Amniotic epithelial cell (primary cell): ENCODE measurements at regions not wholly inside any gene's neighbourhood (a gene's known extent, or its start where the extent isn't known, plus 50 kb on each side); places are given as distances from the start of the nearest gene placed in this dataset.
"Not testable (repeated sequence)": the region's sequence is repeated elsewhere in the genome, so short reads cannot be mapped to it uniquely, and the experiment has no call there.

Experiments used
- DNase-seq: peaks from one replicate; pipeline ENCODE4 v3.0.0-alpha.2; 2010; ENCODE audit warnings: low read depth

DNA sequence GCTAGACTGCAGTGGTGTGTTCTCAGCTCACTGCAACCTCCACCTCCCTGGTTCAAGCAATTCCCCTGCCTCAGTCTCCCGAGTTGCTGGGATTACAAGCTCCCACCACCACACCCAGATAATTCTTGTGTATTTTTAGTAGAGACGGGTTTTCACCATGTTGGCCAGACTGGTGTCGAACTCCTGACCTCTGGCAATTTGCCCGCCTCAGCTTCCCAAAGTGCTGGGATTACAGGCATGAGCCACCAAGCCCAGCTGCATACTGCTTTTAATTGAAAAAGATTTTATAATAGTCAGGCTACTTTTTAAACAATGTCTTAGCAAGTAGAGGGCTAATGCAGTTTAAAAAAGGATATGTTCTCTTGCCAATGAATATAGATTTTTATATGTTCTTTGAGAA, 668.9 kb downstream of the SLC6A15 start:
- DNase-seq, result no peak

DNA sequence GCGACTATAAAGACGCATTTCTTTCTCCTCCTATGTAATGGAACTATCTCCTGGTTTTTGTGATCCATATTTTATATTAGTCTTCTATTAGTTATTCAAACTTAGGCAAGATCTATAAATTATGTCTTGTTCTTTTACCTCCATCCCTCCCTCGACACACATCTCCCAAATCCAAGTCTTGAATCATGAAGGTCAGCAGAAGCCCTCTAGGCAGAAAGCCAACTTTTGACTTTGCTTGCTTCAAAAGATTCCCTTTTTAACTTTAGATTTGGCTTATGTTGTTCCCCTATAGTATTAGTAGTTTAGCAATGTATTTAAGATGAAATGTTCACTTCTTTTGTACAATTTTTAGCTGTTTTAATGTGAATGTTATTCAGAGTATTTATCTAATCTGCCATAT, 689.8 kb downstream of the SLC6A15 start:
- DNase-seq, result no peak

DNA sequence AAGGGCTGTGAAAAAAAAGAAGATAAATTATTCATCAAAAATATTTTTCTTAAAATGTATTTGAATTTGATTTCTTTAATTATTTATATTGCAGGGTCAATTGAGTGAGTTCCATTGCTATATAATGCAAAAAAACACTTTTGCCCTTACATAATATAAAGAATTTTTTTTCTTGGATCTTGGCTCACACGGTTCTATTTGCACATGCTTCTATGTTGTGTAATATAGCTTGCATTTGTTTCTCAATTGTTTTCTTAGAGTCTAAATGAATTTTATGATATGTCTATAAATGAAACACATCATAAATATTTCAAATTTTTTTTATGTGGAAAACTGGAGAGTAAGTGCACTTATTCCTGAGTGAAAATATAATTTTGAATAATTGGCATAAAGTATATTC, 694.2 kb downstream of the SLC6A15 start:
- DNase-seq, result no peak

DNA sequence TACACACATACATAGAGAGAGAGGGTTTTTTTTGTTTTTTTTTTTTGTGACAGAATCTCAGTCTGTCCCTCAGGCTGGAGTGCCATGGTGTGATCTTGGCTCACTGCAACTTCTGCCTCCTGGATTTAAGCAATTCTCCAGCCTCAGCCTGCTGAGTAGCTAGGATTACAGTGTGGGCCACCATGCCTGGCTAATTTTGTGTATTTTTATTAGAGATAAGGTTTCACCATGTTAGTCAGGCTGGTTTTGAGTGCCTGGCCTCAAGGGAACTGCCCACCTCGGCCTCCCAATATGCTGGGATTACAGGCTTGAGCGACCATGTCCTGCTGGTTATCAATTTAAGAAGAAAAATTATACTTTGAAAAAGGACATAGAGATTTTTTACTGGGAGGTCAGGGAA, 710.6 kb downstream of the SLC6A15 start:
- no peak for DNase-seq

DNA sequence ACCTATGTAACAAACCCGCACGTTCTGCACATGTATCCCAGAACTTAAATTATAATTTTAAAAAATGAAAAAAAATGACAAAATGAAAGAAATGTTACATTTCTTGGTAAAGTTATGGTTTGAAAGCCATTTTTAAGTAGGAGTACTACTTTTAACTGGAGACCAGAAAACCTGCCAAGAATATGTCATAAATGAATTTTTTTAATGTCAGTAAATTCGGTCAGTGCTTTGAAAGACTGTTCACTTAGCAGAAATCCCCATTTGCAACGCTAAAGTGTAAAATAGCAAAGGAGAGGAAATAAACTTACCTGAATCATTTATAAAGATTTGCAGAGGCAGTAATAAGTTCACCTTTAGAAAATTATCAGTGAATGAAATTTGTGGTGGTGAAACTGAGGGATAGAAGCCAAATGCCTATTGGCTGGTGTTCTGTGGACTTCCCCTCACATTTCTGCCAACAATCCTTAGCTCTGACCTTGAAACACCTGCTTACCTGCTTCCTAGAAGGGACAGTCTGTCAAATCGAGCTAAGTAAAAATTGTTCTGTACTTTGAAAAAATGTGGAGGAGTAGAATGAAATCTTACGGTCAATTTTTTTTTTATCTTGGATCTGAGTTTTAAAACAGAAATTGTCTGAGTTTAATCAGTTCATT, 714.2 kb downstream of the SLC6A15 start:
- DNase-seq, result no peak

DNA sequence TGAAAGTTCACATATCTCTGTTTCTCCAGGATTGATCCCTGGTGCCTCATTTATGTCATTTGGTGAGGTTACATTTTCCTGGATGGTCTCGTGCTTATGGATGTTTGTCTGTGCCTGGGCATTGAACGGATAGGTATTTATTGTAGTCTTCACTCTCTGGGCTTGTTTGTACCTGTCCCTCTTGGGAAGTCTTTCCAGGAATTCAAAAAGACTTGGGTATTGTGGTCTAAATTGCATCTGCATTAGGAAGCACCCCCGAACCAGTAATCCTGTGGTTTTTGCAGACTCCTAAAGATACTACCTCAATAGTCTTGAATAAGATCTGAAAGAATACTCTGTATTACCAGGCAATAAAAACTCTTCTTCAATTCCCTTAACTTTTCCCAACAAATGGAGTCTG, 720.8 kb downstream of the SLC6A15 start:
- DNase-seq, result no peak

DNA sequence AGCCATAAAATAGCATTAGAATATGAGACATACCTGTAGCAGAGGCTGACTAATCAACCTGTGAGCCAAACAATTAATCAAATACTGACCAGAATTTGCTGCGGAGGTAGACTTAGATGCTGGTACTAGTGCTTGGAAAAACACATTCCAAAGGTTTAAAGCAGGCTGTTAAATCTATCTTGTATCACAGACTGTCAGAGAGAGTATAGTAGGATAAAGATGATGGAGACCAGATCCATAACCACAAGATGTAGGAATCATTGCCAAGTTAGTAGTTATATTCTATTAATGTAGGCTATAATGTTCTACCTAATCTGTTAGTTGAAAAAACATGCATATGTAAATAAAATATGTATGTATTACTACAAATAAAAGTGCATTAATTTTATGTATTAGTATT, 726.2 kb downstream of the SLC6A15 start:
- peak; percentile 60 for DNase-seq

DNA sequence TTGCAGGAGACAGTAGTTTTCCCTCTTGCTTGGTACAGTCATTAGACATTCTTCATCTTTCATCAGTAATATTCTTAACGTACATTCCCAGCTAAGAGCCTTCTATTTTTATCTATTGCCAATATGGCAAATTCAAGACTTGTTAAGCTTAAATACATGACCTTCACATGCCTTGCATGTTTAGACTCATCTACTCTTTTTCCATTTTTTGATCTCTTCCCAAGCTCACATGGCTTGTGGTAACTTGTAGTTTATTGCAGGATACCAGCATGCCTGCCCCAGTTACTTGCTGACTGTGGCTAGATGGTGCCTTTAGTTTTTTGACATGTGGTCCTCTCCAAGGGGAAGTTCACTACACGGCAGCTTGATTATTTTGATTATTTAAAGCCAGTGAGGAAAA, 729.0 kb downstream of the SLC6A15 start:
- no peak for DNase-seq

DNA sequence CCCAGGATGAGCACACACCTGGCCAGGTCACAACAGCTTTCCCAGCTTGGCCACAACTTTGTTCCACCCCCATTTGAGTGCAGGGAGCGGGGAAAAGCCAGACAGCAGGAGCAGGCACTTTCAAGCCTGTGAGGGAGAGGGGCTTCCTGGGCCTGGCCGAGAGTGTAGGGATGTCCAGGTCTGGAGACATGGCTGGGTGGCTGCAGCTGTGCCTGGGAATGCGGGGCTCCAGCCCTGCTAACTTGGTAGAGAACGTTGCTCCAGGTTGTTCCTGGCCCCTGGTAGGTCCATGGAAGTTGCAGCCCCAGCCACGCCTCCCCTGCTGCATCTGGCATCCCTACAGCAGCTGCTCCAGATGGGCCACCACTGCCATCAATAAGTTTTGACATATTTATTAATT, 738.5 kb downstream of the SLC6A15 start:
- DNase-seq, result no peak

DNA sequence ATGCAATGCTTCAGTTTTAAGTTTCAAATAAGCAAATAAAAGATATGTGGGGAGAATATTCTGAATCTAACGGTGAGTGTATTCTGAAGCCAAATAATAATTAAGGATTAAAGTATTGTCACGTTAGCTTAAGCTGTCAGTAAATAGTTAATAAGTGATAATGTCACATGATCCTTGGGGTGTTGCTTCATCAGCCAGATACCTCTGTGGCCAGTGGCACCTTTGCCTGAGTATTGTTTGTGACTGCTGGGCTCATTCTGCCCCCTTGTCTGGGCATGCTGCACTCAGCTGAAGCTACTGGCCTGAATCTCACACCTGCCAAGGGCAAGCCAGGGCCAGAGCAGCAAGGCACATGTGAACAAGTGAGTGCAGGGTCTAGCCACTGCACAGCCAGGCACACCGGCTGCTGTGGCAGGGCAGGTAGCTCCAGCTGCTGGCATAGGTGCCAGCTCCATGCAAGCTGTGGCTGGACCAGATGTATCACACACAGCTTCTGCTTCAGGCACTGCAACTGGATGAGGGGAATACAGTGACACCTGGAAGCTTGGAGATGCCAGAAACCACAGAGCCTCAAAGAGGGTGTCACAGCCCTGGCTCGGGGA, 739.7 kb downstream of the SLC6A15 start:
- no peak for DNase-seq

DNA sequence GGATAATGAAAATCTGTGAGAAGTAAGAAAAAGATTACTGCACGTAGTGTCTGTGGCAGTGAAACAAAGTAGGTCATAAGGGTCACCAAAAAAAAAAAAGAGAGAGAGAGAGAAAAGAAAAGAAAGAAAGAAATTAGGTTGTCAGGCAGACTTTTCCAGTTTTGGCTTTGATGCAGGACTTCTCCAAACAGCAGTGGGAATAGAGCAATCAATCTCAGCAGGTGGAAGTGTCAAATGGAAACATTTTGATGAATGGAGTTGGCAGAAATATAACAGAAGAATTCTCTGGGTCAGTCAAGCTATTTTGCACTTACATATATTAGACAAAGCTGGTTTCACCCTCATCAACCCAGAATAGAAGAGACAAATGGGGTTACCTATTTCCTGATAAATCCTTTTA, 745.8 kb downstream of the SLC6A15 start:
- DNase-seq, result no peak

DNA sequence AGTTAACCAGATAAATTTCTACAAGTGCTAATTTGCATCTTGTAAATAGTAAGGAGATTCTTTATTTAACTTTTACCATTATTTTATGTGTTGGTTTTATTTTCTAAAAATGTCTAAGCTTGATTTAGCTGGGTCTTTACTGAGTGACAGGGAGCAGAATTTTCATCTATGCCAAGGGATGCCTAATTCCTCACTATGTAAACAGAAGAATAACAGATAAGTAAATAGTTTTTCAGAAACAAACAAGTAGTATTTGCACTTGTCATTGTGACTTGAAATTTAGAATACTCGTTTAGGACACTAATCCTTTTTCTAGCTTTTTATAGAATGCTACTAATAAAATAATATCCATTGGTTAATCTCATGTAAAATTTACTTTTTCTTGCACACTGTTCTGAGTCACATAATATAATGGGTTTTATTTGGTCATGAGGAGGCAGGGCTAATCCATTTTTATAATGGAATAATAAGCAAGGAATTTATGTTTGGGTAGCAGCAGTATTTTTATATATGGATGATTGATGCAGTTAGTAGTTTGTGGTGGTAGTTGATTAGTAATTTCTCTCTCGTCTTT, 746.5 kb downstream of the SLC6A15 start:
- no peak for DNase-seq

DNA sequence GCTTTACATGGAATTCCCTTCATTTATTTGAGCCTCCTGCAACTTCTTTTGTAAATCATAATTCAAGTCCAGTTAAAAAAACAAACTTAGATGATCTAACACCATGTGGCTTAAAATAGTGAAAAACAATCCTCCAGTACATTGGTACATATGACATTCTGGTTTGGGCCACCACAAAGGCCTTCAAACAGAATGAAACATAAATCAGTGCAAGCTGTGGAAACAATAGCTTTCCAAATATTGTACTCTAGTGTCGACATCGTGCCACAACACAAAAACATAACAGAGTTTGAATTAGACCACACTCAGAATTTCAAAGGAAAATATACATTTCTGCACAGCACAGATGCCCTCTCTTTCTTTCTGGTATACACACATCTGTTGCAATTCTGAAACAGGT, 751.3 kb downstream of the SLC6A15 start:
- DNase-seq, result no peak

DNA sequence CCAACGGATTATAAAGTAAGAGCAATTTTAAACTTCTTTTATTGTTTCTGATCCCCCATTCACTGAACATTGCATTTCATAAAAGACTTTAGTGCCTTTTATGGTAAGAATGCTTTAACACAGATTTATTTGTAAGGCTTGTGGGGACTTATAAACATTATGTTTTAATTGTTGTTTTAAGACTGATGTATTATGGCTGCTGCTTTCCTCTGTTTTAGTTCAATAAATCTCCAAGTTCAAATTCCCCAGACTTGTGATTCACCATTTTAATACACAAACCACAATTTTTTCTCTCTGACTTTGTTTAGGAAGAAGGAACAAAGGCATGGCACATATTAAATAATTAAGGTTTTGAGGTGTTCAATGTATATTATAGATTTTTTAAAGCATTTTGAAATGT, 753.3 kb downstream of the SLC6A15 start:
- DNase-seq, result peak; percentile 7

DNA sequence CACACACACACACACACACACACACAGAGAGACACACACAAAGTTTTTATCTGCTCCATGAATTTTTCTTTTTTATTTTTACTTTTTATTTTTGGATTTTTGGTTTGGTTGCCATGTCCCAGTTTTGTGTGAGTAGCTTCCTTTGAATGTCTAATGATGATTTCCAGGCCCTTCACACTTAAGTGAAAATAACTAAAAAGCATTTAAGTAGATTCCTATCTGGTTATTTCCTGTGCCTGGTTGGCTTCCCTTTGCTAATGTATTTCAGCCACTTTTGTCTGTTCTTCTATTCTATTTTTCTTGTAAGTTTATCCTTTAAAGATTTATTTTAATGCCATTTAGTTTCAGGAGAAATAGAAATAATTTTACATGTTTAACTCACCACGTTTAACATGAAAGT, 755.4 kb downstream of the SLC6A15 start:
- DNase-seq, result no peak

DNA sequence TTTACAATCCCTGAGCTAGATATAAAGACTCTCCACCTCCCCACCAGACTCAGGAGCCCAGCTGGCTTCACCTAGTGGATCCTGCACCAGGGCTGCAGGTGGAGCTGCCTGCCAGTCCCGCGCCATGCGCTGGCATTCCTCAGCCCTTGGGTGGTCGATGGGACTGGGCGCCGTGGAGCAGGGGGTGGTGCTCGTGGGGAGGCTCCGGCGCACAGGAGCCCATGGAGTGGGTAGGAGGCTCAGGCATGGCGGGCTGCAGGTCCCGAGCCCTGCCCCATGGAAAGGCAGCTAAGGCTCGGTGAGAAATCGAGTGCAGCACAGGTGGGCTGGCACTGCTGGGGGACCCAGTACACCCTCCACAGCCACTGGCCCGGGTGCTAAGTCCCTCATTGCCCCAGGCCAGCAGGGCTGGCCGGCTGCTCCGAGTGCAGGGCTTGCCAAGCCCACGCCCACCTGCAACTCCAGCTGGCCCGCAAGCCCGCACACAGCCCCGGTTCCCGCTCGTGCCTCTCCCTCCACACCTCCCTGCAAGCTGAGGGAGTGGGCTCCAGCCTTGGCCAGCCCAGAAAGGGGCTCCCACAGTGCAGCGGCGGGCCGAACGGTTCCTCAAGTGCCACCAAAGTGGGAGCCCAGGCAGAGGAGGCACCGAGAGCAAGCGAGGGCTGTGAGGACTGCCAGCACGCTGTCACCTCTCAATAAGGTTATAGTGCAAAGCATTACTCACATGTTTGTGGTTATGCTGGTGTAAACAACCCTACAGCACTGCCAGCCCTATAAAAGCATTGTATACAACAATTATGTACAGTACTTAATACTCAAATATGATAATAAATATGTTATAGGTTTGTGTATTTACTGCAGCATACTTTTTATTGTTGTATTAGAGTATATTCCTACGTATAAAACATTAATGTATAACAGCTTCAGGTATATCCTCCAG, 757.3 kb downstream of the SLC6A15 start:
- not testable (repeated sequence) for DNase-seq

DNA sequence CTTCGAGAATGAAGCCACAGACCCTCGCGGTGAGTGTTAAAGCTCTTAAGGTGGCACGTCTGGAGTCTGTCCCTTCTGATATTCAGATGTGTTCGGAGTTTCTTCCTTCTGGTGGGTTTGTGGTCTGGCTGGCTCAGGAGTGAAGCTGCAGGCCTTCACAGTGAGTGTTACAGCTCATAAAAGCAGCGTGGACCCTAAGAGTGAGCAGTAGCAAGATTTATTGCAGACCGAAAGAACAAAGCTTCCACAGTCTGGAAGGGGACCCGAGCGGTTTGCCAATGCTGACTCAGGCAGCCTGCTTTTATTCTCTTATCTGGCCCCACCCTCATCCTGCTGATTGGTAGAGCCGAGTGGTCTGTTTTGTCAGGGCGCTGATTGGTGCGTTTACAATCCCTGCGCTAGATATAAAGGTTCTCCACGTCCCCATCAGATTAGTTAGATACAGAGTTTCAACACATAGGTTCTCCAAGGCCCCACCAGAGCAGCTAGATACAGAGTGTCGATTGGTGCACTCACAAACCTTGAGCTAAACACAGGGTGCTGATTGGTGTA, 758.1 kb downstream of the SLC6A15 start:
- DNase-seq, result not testable (repeated sequence)

DNA sequence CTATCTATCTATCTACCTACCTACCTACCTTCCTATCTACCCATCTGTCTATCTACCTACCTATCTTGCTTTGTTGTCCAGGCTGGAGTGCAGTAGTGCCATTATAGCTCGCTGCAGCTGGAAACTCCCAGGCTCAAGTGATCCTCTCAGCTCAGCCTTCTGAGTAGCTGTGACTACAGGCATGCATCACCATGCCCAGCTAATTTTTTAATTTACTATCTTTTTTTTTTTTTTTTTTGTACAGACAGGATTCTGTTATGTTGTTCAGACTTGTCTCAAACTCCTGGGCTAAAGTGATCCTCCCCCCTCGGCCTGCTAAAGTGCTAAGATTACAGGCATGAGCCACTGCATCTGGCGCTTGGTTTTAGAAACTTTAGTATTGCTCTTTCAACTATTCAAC, 762.4 kb downstream of the SLC6A15 start:
- DNase-seq, result no peak

DNA sequence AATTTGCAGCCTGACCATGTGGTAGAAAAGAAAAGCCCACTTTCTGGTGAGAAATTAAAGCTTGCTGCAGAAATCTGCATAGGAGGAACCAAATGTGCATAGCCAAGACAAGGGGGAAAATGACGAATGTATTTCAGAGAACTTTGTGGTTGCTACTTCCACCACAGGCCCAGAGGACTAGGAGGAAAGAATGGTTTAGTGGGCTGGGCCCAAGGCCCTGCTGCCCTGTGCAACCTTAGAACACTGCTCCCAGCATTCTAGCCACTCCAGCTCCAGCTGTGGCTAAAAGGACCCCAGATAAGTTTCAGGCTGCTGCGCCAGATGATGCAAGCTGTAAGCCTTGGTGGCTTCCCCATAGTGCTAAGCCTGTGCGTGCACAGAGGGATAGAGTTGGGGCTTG, 764.3 kb downstream of the SLC6A15 start:
- DNase-seq, result no peak

DNA sequence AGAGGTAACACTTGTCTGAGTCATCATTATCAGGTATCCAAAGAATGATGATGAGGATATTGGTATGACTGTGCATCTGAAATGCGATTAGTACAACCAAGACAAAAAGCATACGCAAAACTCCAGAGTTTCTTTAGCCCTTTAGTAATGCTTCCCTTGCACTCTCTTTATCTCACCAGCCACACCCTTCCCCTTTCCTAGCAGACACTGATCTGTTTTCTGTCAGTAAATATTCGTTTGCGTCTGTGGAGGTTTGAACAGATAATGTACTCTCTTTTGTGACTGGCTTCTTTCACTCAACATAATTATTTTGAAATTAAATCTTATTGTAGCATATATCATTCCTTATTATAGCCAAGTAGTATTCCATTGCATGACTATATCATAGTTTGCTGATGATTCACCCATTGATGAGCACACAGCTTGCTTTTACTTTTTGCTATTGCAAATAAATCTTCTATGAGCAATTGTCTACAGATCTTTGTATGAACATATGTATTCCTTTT, 775.7 kb downstream of the SLC6A15 start:
- DNase-seq, result peak; percentile 49

DNA sequence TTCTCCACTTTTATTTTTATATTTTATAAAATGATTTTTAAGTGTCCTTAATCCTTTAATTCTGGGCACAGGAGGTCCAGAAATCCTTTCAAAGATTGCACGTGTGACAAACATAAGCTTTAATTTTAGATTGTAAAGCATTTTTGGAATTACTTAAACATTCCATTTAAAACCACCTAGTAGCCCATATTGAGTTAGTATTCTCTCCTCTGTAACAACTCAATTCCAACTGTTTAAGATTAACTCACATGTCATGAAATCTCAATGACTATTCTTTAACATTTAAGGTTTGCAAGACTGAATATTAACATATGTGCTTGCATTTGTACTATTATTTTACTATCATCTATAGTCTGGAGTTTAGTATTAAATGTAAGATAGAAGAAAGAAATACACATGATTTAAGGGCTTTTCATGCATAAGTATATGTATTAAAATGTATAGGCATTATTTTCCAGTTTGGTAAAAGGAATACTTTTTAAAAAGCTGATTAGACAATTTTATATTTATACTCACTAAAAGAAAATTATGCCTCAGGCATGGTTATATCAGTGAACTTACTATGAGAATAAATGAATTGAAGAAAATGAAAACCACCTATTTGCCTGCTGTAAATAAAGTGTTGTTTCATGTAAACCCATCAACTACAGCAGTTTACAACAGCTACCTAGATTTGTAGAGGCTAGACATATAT, 776.9 kb downstream of the SLC6A15 start:
- DNase-seq, result no peak
